ENCODE measurements at regions not wholly inside any gene's neighbourhood (a gene's known extent, or its start where the extent isn't known, plus 50 kb on each side); places are given as distances from the start of the nearest gene placed in this dataset.
"Not testable (repeated sequence)": the region's sequence is repeated elsewhere in the genome, so short reads cannot be mapped to it uniquely, and the experiment has no call there.

- no peak for ATAC-seq
- no peaks in the 10 kb centered on the region for H3K36me3 Mint-ChIP-seq
- no peaks in the 10 kb centered on the region for H3K9me3 Mint-ChIP-seq
- no peaks in the 10 kb centered on the region for H3K4me1 Mint-ChIP-seq
- no peak overlapping the region for H3K4me3 Mint-ChIP-seq
- no peak overlapping the region for H3K27ac Mint-ChIP-seq
- no peak for DNase-seq (ENCODE audit: low spot score in 2 of 2)
Observed at GRCh38 chr7:39808796-39809481, 141.1 kb upstream of the CDK13 start.

DNA sequence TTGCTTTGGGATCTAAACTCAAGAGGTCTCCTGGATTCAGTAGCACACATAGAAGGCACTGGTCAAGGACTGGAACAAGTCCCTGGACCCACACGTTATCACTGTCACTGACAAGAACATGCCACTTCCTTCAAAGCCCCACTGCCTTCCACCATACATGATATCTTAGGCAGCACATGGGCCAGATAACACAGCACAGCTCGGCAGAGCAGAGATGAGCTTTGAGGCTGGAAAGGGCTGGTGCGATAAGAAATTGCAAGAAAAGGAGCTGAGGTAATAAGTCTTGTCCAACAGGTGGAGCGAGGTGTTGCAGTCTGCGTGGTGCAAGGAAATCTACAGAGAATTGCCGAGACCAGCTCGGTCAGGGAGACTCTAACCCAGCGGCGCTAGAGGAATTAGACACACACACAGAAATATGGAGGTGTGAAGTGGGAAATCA, 139.8 kb upstream of the CDK13 start:
- no peak for ATAC-seq
- H3K9me3 Mint-ChIP-seq = no peaks in the 10 kb centered on the region

DNA sequence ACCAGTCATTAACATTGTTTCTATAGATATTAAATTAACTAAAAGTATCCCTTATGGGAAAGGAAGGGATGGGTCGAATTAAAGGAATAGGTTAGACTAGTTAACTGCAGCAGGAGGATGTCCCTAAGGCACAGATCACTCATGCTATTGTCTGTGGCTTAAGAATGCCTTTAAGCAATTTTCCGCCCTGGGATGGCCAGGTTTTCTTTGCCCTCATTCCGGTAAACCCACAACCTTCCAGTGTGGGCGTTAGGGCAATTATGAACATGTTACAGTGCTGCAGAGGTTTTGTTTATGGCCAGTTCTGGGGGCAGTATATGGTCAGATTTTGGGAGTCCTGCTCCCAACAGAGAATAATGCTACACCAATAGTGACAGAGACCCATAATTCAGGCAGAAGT, 139.3 kb upstream of the CDK13 start:
- ATAC-seq (no peak), DNase-seq (ENCODE audit: low spot score in 2 of 2) (no peak)
- Mint-ChIP-seq H3K27ac (no peak overlapping the region), H3K4me1 (no peaks in the 10 kb centered on the region), H3K36me3 (no peaks in the 10 kb centered on the region), H3K4me3 (no peak overlapping the region), H3K9me3 (no peaks in the 10 kb centered on the region)

More for the DNA sequence above, 139.8 kb upstream of the CDK13 start:
- Mint-ChIP-seq H3K27ac (no peak overlapping the region), H3K4me1 (no peaks in the 10 kb centered on the region), H3K36me3 (no peaks in the 10 kb centered on the region), H3K4me3 (no peak overlapping the region)
- no peak for DNase-seq (ENCODE audit: low spot score in 2 of 2)

GRCh38 chr7:39811161-39811614, 138.9 kb upstream of the CDK13 start:
- Mint-ChIP-seq H3K36me3 (no peaks in the 10 kb centered on the region), H3K27ac (no peak overlapping the region), H3K9me3 (no peaks in the 10 kb centered on the region), H3K4me1 (no peaks in the 10 kb centered on the region), H3K4me3 (no peak overlapping the region)
- DNase-seq (ENCODE audit: low spot score in 2 of 2) = no peak
- ATAC-seq = no peak

- H3K9me3 Mint-ChIP-seq = no peaks in the 10 kb centered on the region
- ATAC-seq (no peak), DNase-seq (ENCODE audit: low spot score in 2 of 2) (no peak)
- no peaks in the 10 kb centered on the region for H3K36me3 Mint-ChIP-seq
- no peaks in the 10 kb centered on the region for H3K4me1 Mint-ChIP-seq
- H3K27ac Mint-ChIP-seq = no peak overlapping the region
- no peak overlapping the region for H3K4me3 Mint-ChIP-seq
Observed at GRCh38 chr7:39816462-39817060, 133.5 kb upstream of the CDK13 start.

DNA sequence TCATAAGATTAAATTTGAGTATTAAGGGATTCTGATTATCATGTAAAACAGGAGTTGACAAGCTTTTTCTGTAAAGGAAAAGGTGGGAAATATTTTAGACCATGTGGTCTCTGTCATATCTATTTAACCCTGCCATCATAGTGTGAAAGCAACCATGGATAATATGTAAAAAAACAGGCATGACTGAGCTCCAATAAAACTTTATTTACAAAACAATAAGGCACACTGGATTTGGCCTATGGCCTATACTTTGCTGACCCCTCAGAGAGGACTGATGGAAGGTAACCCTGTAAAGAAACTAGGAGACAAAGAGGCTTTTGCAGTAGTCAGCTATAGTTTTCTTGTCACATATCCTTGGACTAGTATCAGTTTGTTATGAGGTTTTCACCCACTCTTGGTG, 130.5 kb upstream of the CDK13 start:
- no peak for DNase-seq (ENCODE audit: low spot score in 2 of 2)
- H3K9me3 Mint-ChIP-seq = no peaks in the 10 kb centered on the region
- H3K4me3 Mint-ChIP-seq = no peak overlapping the region
- H3K4me1 Mint-ChIP-seq = no peaks in the 10 kb centered on the region
- no peak overlapping the region for H3K27ac Mint-ChIP-seq
- ATAC-seq = no peak
- no peaks in the 10 kb centered on the region for H3K36me3 Mint-ChIP-seq

DNA sequence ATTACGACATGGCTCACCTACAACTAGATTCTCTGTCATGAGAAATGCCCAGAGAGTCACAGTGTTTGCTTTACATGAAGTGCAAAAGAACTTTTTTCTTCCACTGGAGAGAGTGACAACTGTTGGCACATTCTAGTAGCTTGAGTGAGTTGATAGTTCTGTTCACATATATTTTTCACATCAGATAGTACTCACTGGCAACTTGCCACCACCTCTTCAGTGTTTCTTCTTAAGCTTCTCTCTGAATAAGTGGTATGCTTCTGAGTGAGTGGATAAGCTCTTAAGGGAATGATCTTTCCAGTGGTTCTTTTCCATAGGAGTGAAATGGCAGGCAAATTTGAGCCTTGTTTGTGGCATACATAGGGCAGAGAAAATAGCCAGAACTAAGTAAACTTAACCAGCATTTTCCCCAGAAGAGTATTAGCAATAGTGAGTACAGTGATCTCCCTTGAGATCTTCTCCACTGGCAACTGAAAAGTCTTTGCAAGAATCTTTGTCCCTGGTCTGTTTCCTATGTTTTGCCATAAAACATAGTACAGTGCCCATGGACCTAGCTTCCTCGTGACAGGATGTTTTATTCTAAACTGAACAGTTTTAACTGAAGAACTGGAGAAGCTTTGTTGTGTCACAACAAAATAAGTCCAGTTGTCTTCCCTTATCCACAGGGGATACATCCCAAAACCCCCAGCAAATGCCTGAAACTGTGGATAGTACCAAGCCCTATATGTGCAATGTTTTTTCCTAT, 125.4 kb upstream of the CDK13 start:
- no peak overlapping the region for H3K4me3 Mint-ChIP-seq
- no peak for DNase-seq (ENCODE audit: low spot score in 2 of 2)
- no peaks in the 10 kb centered on the region for H3K4me1 Mint-ChIP-seq
- no peaks in the 10 kb centered on the region for H3K9me3 Mint-ChIP-seq
- H3K36me3 Mint-ChIP-seq = no peaks in the 10 kb centered on the region
- no peak overlapping the region for H3K27ac Mint-ChIP-seq
- ATAC-seq = no peak

- no peak overlapping the region for H3K4me3 Mint-ChIP-seq
- no peaks in the 10 kb centered on the region for H3K36me3 Mint-ChIP-seq
- H3K27ac Mint-ChIP-seq = no peak overlapping the region
- ATAC-seq = peak; percentile 37
- no peaks in the 10 kb centered on the region for H3K9me3 Mint-ChIP-seq
- no peaks in the 10 kb centered on the region for H3K4me1 Mint-ChIP-seq
- no peak for DNase-seq (ENCODE audit: low spot score in 2 of 2)
Observed at GRCh38 chr7:39825401-39825980, 124.6 kb upstream of the CDK13 start.

DNA sequence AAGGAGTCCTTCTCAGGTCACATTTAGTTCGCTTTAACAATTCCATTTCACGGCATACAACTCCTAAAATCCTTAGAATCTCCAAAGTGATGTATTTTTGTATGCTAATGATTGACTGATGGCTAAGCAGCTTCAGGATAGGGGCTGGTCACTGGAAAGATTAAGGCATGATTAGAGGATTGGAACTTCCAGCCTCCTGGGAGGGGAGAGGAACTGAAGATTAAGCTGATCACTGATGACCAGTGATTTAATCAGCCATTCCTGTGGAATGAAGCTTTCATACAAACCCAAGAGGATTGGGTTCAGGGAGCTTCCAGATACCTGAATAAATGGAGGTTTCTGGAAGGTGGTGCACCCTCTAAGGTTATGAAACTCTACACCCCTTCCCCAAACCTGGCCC, 123.9 kb upstream of the CDK13 start:
- Mint-ChIP-seq H3K9me3 (no peaks in the 10 kb centered on the region), H3K4me3 (no peak overlapping the region), H3K36me3 (no peaks in the 10 kb centered on the region), H3K27ac (no peak overlapping the region), H3K4me1 (no peaks in the 10 kb centered on the region)
- no peak for ATAC-seq
- no peak for DNase-seq (ENCODE audit: low spot score in 2 of 2)

- no peaks in the 10 kb centered on the region for H3K9me3 Mint-ChIP-seq
- ATAC-seq (no peak), DNase-seq (ENCODE audit: low spot score in 2 of 2) (no peak)
- no peaks in the 10 kb centered on the region for H3K4me1 Mint-ChIP-seq
- H3K36me3 Mint-ChIP-seq = no peaks in the 10 kb centered on the region
- H3K4me3 Mint-ChIP-seq = no peak overlapping the region
- H3K27ac Mint-ChIP-seq = no peak overlapping the region
Observed at GRCh38 chr7:39827571-39827970, 122.5 kb upstream of the CDK13 start.

DNA sequence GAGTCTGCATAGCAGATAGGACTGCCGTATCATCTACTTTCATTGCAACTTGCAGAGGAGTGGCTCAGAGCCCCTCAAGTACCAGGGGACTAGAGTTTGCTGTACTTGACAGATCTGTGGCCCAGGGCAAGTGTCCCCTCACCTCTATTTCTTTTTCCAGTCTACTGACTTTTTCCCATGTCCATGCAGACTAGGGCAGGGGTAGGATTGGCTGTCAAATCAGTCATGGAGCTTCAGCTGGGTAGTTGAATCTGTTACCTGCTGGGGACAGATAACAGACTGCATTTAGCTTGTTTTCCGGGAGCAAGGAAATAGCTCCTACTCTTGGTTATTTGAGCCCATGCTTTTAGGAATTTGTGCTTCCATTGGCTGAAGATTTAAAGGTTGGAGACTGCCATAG, 121.0 kb upstream of the CDK13 start:
- no peak for ATAC-seq
- DNase-seq (ENCODE audit: low spot score in 2 of 2) = no peak
- Mint-ChIP-seq H3K4me3 (no peak overlapping the region), H3K9me3 (no peaks in the 10 kb centered on the region), H3K4me1 (no peaks in the 10 kb centered on the region), H3K27ac (no peak overlapping the region), H3K36me3 (no peaks in the 10 kb centered on the region)

GRCh38 chr7:39832519-39833085, 117.5 kb upstream of the CDK13 start:
- ATAC-seq (no peak), DNase-seq (ENCODE audit: low spot score in 2 of 2) (no peak)
- no peak overlapping the region for H3K4me3 Mint-ChIP-seq
- H3K4me1 Mint-ChIP-seq = no peaks in the 10 kb centered on the region
- no peaks in the 10 kb centered on the region for H3K9me3 Mint-ChIP-seq
- no peak overlapping the region for H3K27ac Mint-ChIP-seq
- H3K36me3 Mint-ChIP-seq = no peaks in the 10 kb centered on the region

DNA sequence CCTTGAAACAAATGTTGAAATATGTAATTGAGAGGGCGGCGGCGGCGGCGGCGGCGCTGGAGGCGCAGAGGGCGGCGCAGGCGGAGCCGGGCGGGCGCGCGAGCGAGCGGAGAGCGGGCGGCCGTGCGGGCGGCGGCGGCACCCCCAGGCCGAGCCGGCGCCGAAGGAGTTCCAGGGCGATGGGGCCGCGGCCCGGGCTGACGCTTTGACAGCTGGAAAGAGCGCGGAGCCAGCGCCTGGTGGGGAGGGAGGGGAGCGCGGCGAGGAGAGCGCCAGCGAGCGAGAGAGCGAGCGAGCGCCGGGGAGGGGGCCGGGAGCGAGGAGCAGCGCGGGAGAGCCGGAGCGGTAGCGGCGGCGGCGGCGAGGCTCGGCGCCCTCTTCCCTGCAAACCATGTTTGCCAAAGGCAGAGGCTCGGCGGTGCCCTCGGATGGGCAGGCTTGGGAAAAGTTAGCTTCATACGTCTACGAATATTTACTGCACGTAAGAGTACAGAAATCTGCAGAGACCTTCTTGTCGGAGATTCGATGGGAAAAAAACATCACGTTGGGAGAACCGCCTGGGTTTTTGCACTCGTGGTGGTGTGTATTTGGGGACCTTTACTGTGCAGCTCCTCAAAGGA, 116.8 kb upstream of the CDK13 start:
- H3K4me3 Mint-ChIP-seq = peak overlapping the region; percentile 26
- peak; percentile 78 for ATAC-seq
- DNase-seq (ENCODE audit: low spot score in 2 of 2) = peak; percentile 11 to 57
- H3K36me3 Mint-ChIP-seq, H3K9me3 Mint-ChIP-seq, H3K4me1 Mint-ChIP-seq, H3K27ac Mint-ChIP-seq: not testable (repeated sequence)

- H3K36me3 Mint-ChIP-seq; H3K4me1 Mint-ChIP-seq; H3K27ac Mint-ChIP-seq; DNase-seq (ENCODE audit: low spot score in 2 of 2); H3K9me3 Mint-ChIP-seq; ATAC-seq: not testable (repeated sequence)
- H3K4me3 Mint-ChIP-seq = peak overlapping the region; percentile 26
Observed at GRCh38 chr7:39833865-39834634, 116.0 kb upstream of the CDK13 start.

Data from stimulated activated effector memory CD8-positive, alpha-beta T cell treated with anti-CD3 and anti-CD28 coated beads, Interleukin-12 subunit alpha, Interleukin-12 subunit beta, amount 100 ng/mL, for 72 hours (primary cell).